Psoas muscle (tissue), 7 donors: ENCODE measurements at regions not wholly inside any gene's neighbourhood (a gene's known extent, or its start where the extent isn't known, plus 50 kb on each side); places are given as distances from the start of the nearest gene placed in this dataset.

Experiments
- ATAC-seq, 4 donors: fragments of 200-7000 bp; cut with Tn5 transposase; one replicate each; pipeline ENCODE4 v1.9.1; 2020; ENCODE audit warnings: moderate library complexity in 3 of 4, mild to moderate bottlenecking in 2 of 4
- DNase-seq, 2 donors: peaks; one replicate each; pipeline ENCODE4 v3.0.0-alpha.2; 2020
- H3K27ac ChIP-seq: fragments of 200-600 bp; one replicate; pipeline ENCODE4 v1.8.0; 2022
- H3K27me3 ChIP-seq, 3 donors: fragments of 200-600 bp in 1 of 3; one replicate each; pipeline versions ENCODE4 v1.6.1 to v1.8.0; 2013 to 2022; ENCODE audit warnings: low read length in 2 of 3, mild to moderate bottlenecking in 2 of 3, moderate library complexity in 1 of 3; ENCODE audit not compliant: insufficient read depth in 3 of 3
- H3K36me3 ChIP-seq, 2 donors: fragments of 200-600 bp in 1 of 2; one replicate each; pipeline versions ENCODE4 v1.6.1 to v1.8.0; 2013 to 2022; ENCODE audit warnings: low read depth in 1 of 2, mild to moderate bottlenecking in 1 of 2, moderate library complexity in 1 of 2; ENCODE audit not compliant: insufficient read depth in 1 of 2
- H3K4me1 ChIP-seq: fragments of 200-600 bp; one replicate; pipeline ENCODE4 v1.8.0; 2022
- H3K4me3 ChIP-seq: fragments of 200-600 bp; one replicate; pipeline ENCODE4 v1.8.0; 2022; ENCODE audit warnings: mild to moderate bottlenecking
- H3K9me3 ChIP-seq: fragments of 200-600 bp; one replicate; pipeline ENCODE4 v1.8.0; 2022
- WGBS, 3 donors: extraction: QIAGEN DNeasy Blood & Tissue Kit; methylation state at CpG; one replicate each; pipeline versions ENCODE4 v1.1.6 to v1.1.7; 2013; 5-methylcytosine and 5-hydroxymethylcytosine counted together
- intact Hi-C, 2 donors: fragments of 100-400 bp; cut with DNase I; formaldehyde crosslinking; loops; one replicate each; pipeline versions ENCODE4 v1.11.0 to v1.14.2; 2022
- TF ChIP-seq, protein P1 (sequence below): fragments of 200-600 bp; IDR thresholded peaks from one replicate; pipeline ENCODE4 v1.8.0; 2022; ENCODE audit warnings: antibody characterized with exemption
- donor health status: healthy with polysubstance abuse.
- donor health status: DM: no; HTN: no; CAD: no; lungs with moderate emphysema.
- donor health status: Bipolar disorder and iron deficiency.
- donor health status: healthy.
- donor health status: DM: yes; HTN: yes; CAD: no.
- donor health status: DM: no; HTN: no; CAD: no.
- donor health status: DM: yes; HTN: yes; CAD: no.

DNA sequence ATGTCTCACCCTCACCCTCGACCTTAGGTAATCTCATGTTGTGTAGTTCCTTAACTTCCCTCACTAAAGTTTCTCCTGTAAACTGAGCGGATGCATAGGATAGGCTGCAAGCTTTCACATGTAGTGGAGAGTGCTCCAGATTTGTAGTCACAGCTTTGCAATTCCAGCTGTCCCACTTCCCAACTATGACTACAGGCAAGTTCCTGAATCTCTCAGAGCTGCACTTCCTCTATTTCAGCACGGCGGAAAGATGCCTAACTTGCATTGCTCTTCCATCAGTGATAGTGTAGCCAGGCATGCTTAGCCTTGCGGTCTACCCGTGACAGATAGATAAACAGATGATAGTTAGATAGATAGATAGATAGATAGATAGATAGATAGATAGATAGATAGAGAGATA lies 183.1 kb upstream of the CCDC68 start:
- no peak overlapping the region for H3K27ac ChIP-seq
- intact Hi-C loops = no loop called here
- WGBS, 3 donors = 85 to 88% (median 85%) methylated on average over 6 of the region's 6 CpGs
- H3K4me1 ChIP-seq = no peaks in the 10 kb centered on the region
- TF ChIP-seq, protein P1, sequence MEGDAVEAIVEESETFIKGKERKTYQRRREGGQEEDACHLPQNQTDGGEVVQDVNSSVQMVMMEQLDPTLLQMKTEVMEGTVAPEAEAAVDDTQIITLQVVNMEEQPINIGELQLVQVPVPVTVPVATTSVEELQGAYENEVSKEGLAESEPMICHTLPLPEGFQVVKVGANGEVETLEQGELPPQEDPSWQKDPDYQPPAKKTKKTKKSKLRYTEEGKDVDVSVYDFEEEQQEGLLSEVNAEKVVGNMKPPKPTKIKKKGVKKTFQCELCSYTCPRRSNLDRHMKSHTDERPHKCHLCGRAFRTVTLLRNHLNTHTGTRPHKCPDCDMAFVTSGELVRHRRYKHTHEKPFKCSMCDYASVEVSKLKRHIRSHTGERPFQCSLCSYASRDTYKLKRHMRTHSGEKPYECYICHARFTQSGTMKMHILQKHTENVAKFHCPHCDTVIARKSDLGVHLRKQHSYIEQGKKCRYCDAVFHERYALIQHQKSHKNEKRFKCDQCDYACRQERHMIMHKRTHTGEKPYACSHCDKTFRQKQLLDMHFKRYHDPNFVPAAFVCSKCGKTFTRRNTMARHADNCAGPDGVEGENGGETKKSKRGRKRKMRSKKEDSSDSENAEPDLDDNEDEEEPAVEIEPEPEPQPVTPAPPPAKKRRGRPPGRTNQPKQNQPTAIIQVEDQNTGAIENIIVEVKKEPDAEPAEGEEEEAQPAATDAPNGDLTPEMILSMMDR = no peak
- H3K4me3 ChIP-seq = no peak overlapping the region
- DNase-seq (no peak), ATAC-seq (no peak)
- no peaks in the 10 kb centered on the region for H3K27me3 ChIP-seq
- H3K36me3 ChIP-seq = no peaks in the 10 kb centered on the region
- no peaks in the 10 kb centered on the region for H3K9me3 ChIP-seq

DNA sequence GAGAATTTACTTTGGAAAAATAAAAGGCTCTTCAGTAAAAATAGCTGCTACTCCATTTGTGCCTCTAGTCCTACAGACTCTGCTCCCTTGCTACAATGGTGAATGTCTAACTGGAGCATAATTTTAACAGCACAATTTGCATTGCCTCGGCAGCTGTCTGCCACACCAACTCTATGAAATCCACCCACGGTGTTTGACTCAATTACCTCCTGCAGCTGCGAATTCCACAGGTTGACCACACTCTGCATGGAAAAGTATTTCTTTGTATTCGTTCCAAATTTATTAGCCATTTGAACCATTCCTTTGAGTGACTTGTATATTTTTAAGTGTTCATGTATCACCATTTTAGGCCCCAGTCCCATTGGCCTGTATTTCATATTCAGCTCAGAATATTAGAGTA lies 182.1 kb upstream of the CCDC68 start:
- H3K4me3 ChIP-seq = no peak overlapping the region
- 59 to 74% (median 65%) methylated on average over 4 of the region's 4 CpGs for WGBS, 3 donors
- TF ChIP-seq, protein P1 = no peak
- H3K27me3 ChIP-seq = no peaks in the 10 kb centered on the region
- no peak overlapping the region for H3K27ac ChIP-seq
- no peak for ATAC-seq
- H3K4me1 ChIP-seq = no peaks in the 10 kb centered on the region
- no peak for DNase-seq
- no peaks in the 10 kb centered on the region for H3K36me3 ChIP-seq
- intact Hi-C loops = no loop called here
- H3K9me3 ChIP-seq = no peaks in the 10 kb centered on the region

DNA sequence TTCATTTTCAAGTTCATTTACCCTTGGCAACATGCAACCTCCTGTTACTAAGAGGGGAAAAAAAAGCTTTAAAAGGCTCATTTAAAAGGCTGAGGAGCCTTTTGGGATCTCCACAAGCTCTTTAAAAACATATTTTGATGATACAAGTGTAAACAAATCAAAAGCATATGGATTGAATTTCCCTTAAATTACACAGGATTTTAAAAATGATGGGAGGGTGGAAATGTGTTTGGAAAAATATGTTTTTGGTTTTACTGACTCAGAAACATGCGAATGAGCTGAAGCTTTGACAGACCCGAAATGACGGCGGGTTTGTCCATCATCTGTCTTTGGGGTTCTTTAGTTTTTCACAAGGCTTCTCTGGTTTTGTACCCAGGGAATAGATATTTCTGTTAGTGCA lies 180.6 kb upstream of the CCDC68 start:
- no peak for DNase-seq
- no peak for ATAC-seq
- Histone ChIP-seq H3K4me1 (no peaks in the 10 kb centered on the region), H3K9me3 (no peaks in the 10 kb centered on the region), H3K36me3 (no peaks in the 10 kb centered on the region), H3K4me3 (no peak overlapping the region), H3K27me3 (no peaks in the 10 kb centered on the region), H3K27ac (no peak overlapping the region)
- intact Hi-C loops = no loop called here
- 67 to 81% (median 70%) methylated on average over 4 of the region's 4 CpGs for WGBS, 3 donors
- TF ChIP-seq, protein P1 = no peak

DNA sequence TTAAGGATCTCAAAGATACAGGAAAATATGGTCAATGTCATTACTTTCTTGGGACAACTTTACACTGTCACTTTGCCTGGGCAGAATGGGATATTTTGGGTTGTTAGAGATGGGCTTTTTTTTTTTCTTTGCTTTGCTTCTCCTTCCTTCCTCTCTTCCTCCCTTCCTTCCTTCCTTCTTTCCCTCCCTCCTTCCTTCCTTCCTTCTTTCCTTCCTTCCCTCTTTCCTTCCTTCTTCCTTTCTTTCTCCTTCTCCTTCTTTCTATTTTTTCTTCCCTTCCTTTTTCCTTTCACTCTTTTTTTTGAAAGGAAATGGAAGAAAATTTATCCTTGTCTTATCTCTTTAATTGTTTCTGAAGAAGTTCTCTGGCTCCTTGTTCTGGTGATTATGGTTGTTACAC lies 180.0 kb upstream of the CCDC68 start:
- intact Hi-C loops = no loop called here
- no peak for ATAC-seq
- Histone ChIP-seq H3K27ac (no peak overlapping the region), H3K4me3 (no peak overlapping the region), H3K4me1 (no peaks in the 10 kb centered on the region), H3K36me3 (no peaks in the 10 kb centered on the region), H3K9me3 (no peaks in the 10 kb centered on the region), H3K27me3 (no peaks in the 10 kb centered on the region)
- no peak for DNase-seq
- TF ChIP-seq, protein P1 = no peak

DNA sequence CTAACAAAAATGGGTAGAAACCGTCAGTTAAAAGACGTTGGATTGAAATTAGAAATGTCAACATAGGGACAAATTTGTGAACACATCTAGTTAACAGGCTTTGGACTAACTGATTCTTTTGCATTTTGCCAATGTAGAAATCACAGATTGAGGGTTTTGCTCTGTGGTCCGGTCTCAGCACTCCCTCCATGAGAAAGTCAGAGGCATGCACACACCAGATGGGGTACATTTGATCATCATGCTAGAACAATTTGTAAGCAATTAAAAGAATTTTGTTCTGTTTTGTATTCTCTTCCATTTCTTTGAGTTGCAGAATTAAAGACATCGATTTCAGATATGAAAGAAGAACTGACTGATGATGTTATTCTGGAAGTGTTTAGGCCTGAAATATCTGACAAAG lies 179.1 kb upstream of the CCDC68 start:
- 88 to 93% (median 92%) methylated on average over 4 of the region's 4 CpGs for WGBS, 3 donors
- H3K27ac ChIP-seq = no peak overlapping the region
- H3K9me3 ChIP-seq = no peaks in the 10 kb centered on the region
- H3K4me1 ChIP-seq = no peaks in the 10 kb centered on the region
- H3K27me3 ChIP-seq = no peaks in the 10 kb centered on the region
- no peak overlapping the region for H3K4me3 ChIP-seq
- no peak for DNase-seq
- no peak for ATAC-seq
- TF ChIP-seq, protein P1 = no peak
- intact Hi-C loops = no loop called here
- no peaks in the 10 kb centered on the region for H3K36me3 ChIP-seq
